ENCODE measurements at regions not wholly inside any gene's neighbourhood (a gene's known extent, or its start where the extent isn't known, plus 50 kb on each side); places are given as distances from the start of the nearest gene placed in this dataset.
"Not testable (repeated sequence)": the region's sequence is repeated elsewhere in the genome, so short reads cannot be mapped to it uniquely, and the experiment has no call there.

DNA sequence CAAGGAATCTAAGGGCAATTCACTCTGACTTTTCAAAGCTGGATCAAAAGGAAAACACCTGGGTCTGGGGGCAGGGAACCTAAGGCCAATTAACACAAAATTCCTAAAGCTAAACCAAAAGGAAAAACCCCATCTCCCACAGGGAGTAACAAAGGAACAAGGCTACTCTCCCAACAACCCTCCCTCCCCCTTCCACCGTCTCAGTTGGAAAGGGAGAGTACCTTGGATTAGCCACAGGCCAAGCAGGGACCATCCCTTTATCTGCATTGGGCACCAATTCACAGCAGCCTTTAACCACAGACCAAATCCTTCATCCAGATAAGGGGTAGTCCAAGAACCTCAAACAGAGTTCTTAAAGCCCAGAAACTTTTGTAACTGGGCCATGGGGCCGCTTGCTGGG is 153.0 kb downstream of the ZFY start:
- H3K9me2 ChIP-seq (replicated peaks; ENCODE audit: low read length); BruUV-seq (replicated peaks); DNase-seq: not testable (repeated sequence)

DNA sequence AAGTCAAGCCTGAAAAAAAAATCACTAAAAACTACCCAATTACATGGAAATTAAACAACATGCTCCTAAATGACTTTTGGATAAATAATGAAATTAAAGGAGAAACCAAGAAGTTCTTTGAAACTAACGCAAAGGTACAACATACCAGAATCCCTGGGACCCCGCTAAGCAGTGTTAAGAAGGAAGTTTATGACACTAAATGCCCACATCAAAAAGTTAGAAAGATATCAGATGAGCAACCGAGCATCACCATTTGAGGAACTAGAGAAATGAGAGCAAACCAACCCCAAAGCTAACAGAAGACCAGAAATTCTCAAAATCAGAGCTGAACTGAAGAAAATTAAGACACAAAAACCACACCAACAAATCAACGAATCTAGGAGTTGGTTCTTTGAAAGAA is 173.5 kb downstream of the ZFY start:
- H3K36me3 ChIP-seq (ENCODE audit: low read depth, low read length); CTCF ChIA-PET; DNase-seq; H2AFZ ChIP-seq (ENCODE audit: low read length); ATAC-seq; H4K20me1 ChIP-seq (ENCODE audit: low read length); intact Hi-C loops (cut with micrococcal nuclease); H3K4me3 ChIP-seq (ENCODE audit: low read length); H3K79me2 ChIP-seq (ENCODE audit: low read length); H3K4me2 ChIP-seq (ENCODE audit: low read length); H3K9me3 ChIP-seq (ENCODE audit: low read length); H3K4me1 ChIP-seq (ENCODE audit: insufficient read depth, low read length); H3K9ac ChIP-seq (ENCODE audit: low read length); POLR2A ChIA-PET (ENCODE audit: unreplicated experiment); H3K27me3 ChIP-seq (ENCODE audit: low read length); H3K27ac ChIP-seq (ENCODE audit: low read length); H3K9me2 ChIP-seq (replicated peaks; ENCODE audit: low read length); BruUV-seq (replicated peaks); H3F3A ChIP-seq (ENCODE audit: low read length, unreplicated experiment): not testable (repeated sequence)

More for the DNA sequence above, 153.0 kb downstream of the ZFY start:
- intact Hi-C loops (cut with micrococcal nuclease); H3K4me2 ChIP-seq (ENCODE audit: low read length); H3K79me2 ChIP-seq (ENCODE audit: low read length); H3K36me3 ChIP-seq (ENCODE audit: low read depth, low read length); H4K20me1 ChIP-seq (ENCODE audit: low read length); H3K9me3 ChIP-seq (ENCODE audit: low read length); ATAC-seq; H3K4me3 ChIP-seq (ENCODE audit: low read length); H3K27me3 ChIP-seq (ENCODE audit: low read length); POLR2A ChIA-PET (ENCODE audit: unreplicated experiment); H2AFZ ChIP-seq (ENCODE audit: low read length); CTCF ChIA-PET; H3F3A ChIP-seq (ENCODE audit: low read length, unreplicated experiment); H3K9ac ChIP-seq (ENCODE audit: low read length); H3K4me1 ChIP-seq (ENCODE audit: insufficient read depth, low read length); H3K27ac ChIP-seq (ENCODE audit: low read length): not testable (repeated sequence)

DNA sequence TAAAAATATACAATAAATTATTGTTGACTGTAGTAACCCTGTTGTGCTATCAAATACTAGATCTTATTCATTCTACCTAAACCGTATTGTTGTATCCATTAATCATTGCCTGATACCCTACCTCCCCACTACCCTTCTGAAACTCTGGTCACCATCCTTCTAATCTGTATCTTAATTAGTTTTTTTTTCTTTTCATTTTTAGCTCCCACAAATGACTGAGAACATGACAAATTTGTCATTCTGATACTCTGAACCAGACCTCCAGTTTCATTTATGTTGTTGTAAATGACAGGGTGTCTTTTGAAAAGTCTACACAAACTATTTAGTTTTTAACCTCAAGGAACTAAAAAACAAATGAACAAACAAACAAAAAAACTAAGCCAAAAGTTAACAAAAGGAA is 185.1 kb downstream of the ZFY start:
- H3F3A ChIP-seq (ENCODE audit: low read length, unreplicated experiment); H3K4me2 ChIP-seq (ENCODE audit: low read length); intact Hi-C loops (cut with micrococcal nuclease); BruUV-seq (replicated peaks); DNase-seq; H3K9me2 ChIP-seq (replicated peaks; ENCODE audit: low read length); H3K27me3 ChIP-seq (ENCODE audit: low read length); H3K9me3 ChIP-seq (ENCODE audit: low read length); H3K27ac ChIP-seq (ENCODE audit: low read length); H4K20me1 ChIP-seq (ENCODE audit: low read length); H3K9ac ChIP-seq (ENCODE audit: low read length); H3K4me3 ChIP-seq (ENCODE audit: low read length); ATAC-seq; H2AFZ ChIP-seq (ENCODE audit: low read length); CTCF ChIA-PET; POLR2A ChIA-PET (ENCODE audit: unreplicated experiment); H3K79me2 ChIP-seq (ENCODE audit: low read length); H3K4me1 ChIP-seq (ENCODE audit: insufficient read depth, low read length); H3K36me3 ChIP-seq (ENCODE audit: low read depth, low read length): not testable (repeated sequence)

DNA sequence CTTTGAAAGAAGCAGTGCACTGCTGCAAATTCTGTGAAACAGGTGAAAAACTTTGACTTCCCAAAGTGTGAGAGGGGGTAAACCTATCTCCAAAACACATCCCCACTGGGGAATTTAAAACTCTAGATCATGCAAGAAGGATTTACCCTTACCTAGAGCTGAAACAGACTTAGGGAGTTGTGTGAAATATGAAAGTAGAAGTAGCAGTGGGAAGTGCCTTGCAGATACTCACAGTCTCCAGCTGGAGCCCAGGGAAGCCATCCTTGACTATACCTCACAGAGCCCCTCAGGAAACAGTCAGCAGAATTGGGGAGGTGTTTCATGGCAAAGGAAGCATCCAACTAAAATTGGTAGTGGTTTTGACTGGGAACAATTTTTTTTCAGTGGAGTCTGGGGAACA is 185.5 kb downstream of the ZFY start:
- CTCF ChIA-PET; H2AFZ ChIP-seq (ENCODE audit: low read length); ATAC-seq; DNase-seq; H3K4me1 ChIP-seq (ENCODE audit: insufficient read depth, low read length); H3F3A ChIP-seq (ENCODE audit: low read length, unreplicated experiment); H3K27ac ChIP-seq (ENCODE audit: low read length); H4K20me1 ChIP-seq (ENCODE audit: low read length); H3K36me3 ChIP-seq (ENCODE audit: low read depth, low read length); H3K27me3 ChIP-seq (ENCODE audit: low read length); H3K9me3 ChIP-seq (ENCODE audit: low read length); BruUV-seq (replicated peaks); H3K79me2 ChIP-seq (ENCODE audit: low read length); H3K9ac ChIP-seq (ENCODE audit: low read length); H3K4me2 ChIP-seq (ENCODE audit: low read length); intact Hi-C loops (cut with micrococcal nuclease); H3K4me3 ChIP-seq (ENCODE audit: low read length); POLR2A ChIA-PET (ENCODE audit: unreplicated experiment); H3K9me2 ChIP-seq (replicated peaks; ENCODE audit: low read length): not testable (repeated sequence)

DNA sequence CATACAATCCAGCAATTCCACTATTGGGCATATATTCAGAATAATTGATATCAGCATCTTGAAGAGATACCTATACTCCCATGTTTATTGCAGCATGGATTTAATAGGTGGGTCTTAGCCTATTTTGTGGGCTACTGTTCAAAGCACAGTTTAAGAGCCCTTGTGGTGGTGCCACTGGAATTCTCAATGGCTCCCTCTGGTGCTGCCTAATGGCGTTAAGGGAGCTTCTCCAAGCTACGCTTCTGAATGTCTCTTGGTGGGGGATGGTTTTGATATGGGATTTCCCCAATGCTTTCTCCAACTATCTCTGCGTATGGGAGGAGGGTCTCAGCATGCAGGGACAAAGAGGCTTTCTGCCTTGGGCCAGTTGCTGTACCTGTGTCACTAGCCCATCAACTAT is 188.3 kb downstream of the ZFY start:
- DNase-seq; H3F3A ChIP-seq (ENCODE audit: low read length, unreplicated experiment); H3K27ac ChIP-seq (ENCODE audit: low read length); H4K20me1 ChIP-seq (ENCODE audit: low read length); H2AFZ ChIP-seq (ENCODE audit: low read length); H3K36me3 ChIP-seq (ENCODE audit: low read depth, low read length); intact Hi-C loops (cut with micrococcal nuclease); H3K9me2 ChIP-seq (replicated peaks; ENCODE audit: low read length); H3K4me3 ChIP-seq (ENCODE audit: low read length); H3K9me3 ChIP-seq (ENCODE audit: low read length); H3K79me2 ChIP-seq (ENCODE audit: low read length); H3K4me1 ChIP-seq (ENCODE audit: insufficient read depth, low read length); POLR2A ChIA-PET (ENCODE audit: unreplicated experiment); H3K4me2 ChIP-seq (ENCODE audit: low read length); BruUV-seq (replicated peaks); H3K9ac ChIP-seq (ENCODE audit: low read length); ATAC-seq; CTCF ChIA-PET; H3K27me3 ChIP-seq (ENCODE audit: low read length): not testable (repeated sequence)

DNA sequence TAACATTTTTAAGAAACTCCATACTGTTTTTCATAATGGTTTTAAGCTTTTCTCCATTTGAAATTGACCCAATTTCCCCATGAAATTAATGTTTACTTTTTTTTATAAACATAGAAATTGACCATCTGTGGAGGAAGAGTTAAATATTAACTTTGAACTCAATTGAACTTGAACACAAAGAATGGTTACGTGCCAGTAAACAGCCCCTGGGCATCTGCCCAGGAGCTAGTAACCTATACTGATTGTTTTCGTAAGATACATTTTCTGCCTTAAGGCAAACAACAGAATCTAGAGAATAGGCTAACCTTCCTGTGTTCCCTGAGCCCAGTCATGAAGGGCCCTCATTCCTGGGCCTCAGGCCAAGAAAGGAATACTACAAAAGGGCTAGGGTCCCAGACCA is 235.9 kb downstream of the ZFY start:
- H3K36me3 ChIP-seq (ENCODE audit: low read depth, low read length); H3K79me2 ChIP-seq (ENCODE audit: low read length); H2AFZ ChIP-seq (ENCODE audit: low read length); H3K4me3 ChIP-seq (ENCODE audit: low read length); H3K9me2 ChIP-seq (replicated peaks; ENCODE audit: low read length); BruUV-seq (replicated peaks); H3K27ac ChIP-seq (ENCODE audit: low read length); H3K9me3 ChIP-seq (ENCODE audit: low read length); H3K4me1 ChIP-seq (ENCODE audit: insufficient read depth, low read length); H3F3A ChIP-seq (ENCODE audit: low read length, unreplicated experiment); DNase-seq; ATAC-seq; CTCF ChIA-PET; intact Hi-C loops (cut with micrococcal nuclease); POLR2A ChIA-PET (ENCODE audit: unreplicated experiment); H4K20me1 ChIP-seq (ENCODE audit: low read length); H3K9ac ChIP-seq (ENCODE audit: low read length); H3K4me2 ChIP-seq (ENCODE audit: low read length); H3K27me3 ChIP-seq (ENCODE audit: low read length): not testable (repeated sequence)

DNA sequence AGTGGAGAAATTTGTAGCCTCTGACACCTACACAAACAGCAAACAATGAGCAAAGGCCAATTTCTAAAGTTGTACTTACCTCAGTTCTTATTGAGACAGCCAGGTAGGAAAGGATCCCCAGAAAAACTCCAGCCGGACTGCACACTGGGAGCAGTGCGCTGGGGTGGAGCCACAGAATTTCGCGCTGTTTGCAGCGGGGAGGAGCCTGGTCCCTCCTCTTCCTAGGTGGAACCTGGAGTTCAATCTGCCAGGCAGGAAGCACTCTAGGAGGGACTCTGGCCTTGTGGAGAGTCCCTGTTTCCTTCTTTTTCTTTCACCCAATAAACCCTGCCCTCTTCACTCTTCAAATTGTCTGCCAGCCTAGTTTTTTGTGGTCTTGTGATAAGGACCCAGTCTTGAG is 259.9 kb downstream of the ZFY start:
- POLR2A ChIA-PET (ENCODE audit: unreplicated experiment); H3K4me1 ChIP-seq (ENCODE audit: insufficient read depth, low read length); H3K36me3 ChIP-seq (ENCODE audit: low read depth, low read length); H3K27ac ChIP-seq (ENCODE audit: low read length); H3K9me3 ChIP-seq (ENCODE audit: low read length); CTCF ChIA-PET; H4K20me1 ChIP-seq (ENCODE audit: low read length); H3K9ac ChIP-seq (ENCODE audit: low read length); H3K4me3 ChIP-seq (ENCODE audit: low read length); ATAC-seq; intact Hi-C loops (cut with micrococcal nuclease); H3F3A ChIP-seq (ENCODE audit: low read length, unreplicated experiment); BruUV-seq (replicated peaks); H3K27me3 ChIP-seq (ENCODE audit: low read length); H3K79me2 ChIP-seq (ENCODE audit: low read length); H3K9me2 ChIP-seq (replicated peaks; ENCODE audit: low read length); H3K4me2 ChIP-seq (ENCODE audit: low read length); DNase-seq; H2AFZ ChIP-seq (ENCODE audit: low read length): not testable (repeated sequence)

Data from PC-3 (cell line).